ENCODE measurements at regions not wholly inside any gene's neighbourhood (a gene's known extent, or its start where the extent isn't known, plus 50 kb on each side); places are given as distances from the start of the nearest gene placed in this dataset.

- TF ChIP-seq POU2F2 (IDR thresholded peaks at IDR 0.05; ENCODE audit: low read depth, low read length) (no peak), TAF1 (IDR thresholded peaks at IDR 0.05; ENCODE audit: low read depth, low read length) (no peak), SPI1 (IDR thresholded peaks at IDR 0.05; ENCODE audit: low read depth, low read length) (no peak), POLR2A (IDR thresholded peaks at IDR 0.05; ENCODE audit: low read depth, low read length) (no peak), POLR2AphosphoS5 (IDR thresholded peaks at IDR 0.05; ENCODE audit: low read depth, low read length) (no peak), PAX5 (IDR thresholded peaks at IDR 0.05; ENCODE audit: insufficient read depth, low read length, severe bottlenecking) (no peak)
- FAIRE-seq (no peak), DNase-seq (ENCODE audit: insufficient read length, low spot score) (no peak)
These were observed 104.7 kb upstream of the RTL1 start for GRCh38 chr14:101008196-101008595.

GRCh38 chr14:101008631-101009336 lies 105.3 kb upstream of the RTL1 start:
- no peak for FAIRE-seq
- no peak for DNase-seq (ENCODE audit: insufficient read length, low spot score)
- TF ChIP-seq POLR2AphosphoS5 (IDR thresholded peaks at IDR 0.05; ENCODE audit: low read depth, low read length) (no peak), SPI1 (IDR thresholded peaks at IDR 0.05; ENCODE audit: low read depth, low read length) (no peak), TAF1 (IDR thresholded peaks at IDR 0.05; ENCODE audit: low read depth, low read length) (no peak), POLR2A (IDR thresholded peaks at IDR 0.05; ENCODE audit: low read depth, low read length) (no peak), POU2F2 (IDR thresholded peaks at IDR 0.05; ENCODE audit: low read depth, low read length) (no peak), PAX5 (IDR thresholded peaks at IDR 0.05; ENCODE audit: insufficient read depth, low read length, severe bottlenecking) (no peak)

- no peak for FAIRE-seq
- TF ChIP-seq PAX5 (IDR thresholded peaks at IDR 0.05; ENCODE audit: insufficient read depth, low read length, severe bottlenecking) = no peak
- DNase-seq (ENCODE audit: insufficient read length, low spot score) = no peak
These were observed 106.0 kb upstream of the RTL1 start for GRCh38 chr14:101009531-101009930.

- no peak for FAIRE-seq
- no peak for DNase-seq (ENCODE audit: insufficient read length, low spot score)
- no peak for TF ChIP-seq SPI1 (IDR thresholded peaks at IDR 0.05; ENCODE audit: low read depth, low read length)
- no peak for TF ChIP-seq PAX5 (IDR thresholded peaks at IDR 0.05; ENCODE audit: insufficient read depth, low read length, severe bottlenecking)
- no peak for TF ChIP-seq POU2F2 (IDR thresholded peaks at IDR 0.05; ENCODE audit: low read depth, low read length)
- TF ChIP-seq TAF1 (IDR thresholded peaks at IDR 0.05; ENCODE audit: low read depth, low read length) = no peak
- no peak for TF ChIP-seq POLR2A (IDR thresholded peaks at IDR 0.05; ENCODE audit: low read depth, low read length)
- no peak for TF ChIP-seq POLR2AphosphoS5 (IDR thresholded peaks at IDR 0.05; ENCODE audit: low read depth, low read length)
These were observed 106.8 kb upstream of the RTL1 start for GRCh38 chr14:101010293-101010692.

- FAIRE-seq (no peak), DNase-seq (ENCODE audit: insufficient read length, low spot score) (no peak)
- TF ChIP-seq TAF1 (IDR thresholded peaks at IDR 0.05; ENCODE audit: low read depth, low read length) = no peak
- TF ChIP-seq SPI1 (IDR thresholded peaks at IDR 0.05; ENCODE audit: low read depth, low read length) = no peak
- no peak for TF ChIP-seq PAX5 (IDR thresholded peaks at IDR 0.05; ENCODE audit: insufficient read depth, low read length, severe bottlenecking)
- no peak for TF ChIP-seq POLR2A (IDR thresholded peaks at IDR 0.05; ENCODE audit: low read depth, low read length)
- TF ChIP-seq POU2F2 (IDR thresholded peaks at IDR 0.05; ENCODE audit: low read depth, low read length) = no peak
- TF ChIP-seq POLR2AphosphoS5 (IDR thresholded peaks at IDR 0.05; ENCODE audit: low read depth, low read length) = no peak
These were observed 107.3 kb upstream of the RTL1 start for GRCh38 chr14:101010835-101011234.

- TF ChIP-seq TAF1 (IDR thresholded peaks at IDR 0.05; ENCODE audit: low read depth, low read length) (no peak), POLR2A (IDR thresholded peaks at IDR 0.05; ENCODE audit: low read depth, low read length) (no peak), SPI1 (IDR thresholded peaks at IDR 0.05; ENCODE audit: low read depth, low read length) (no peak), PAX5 (IDR thresholded peaks at IDR 0.05; ENCODE audit: insufficient read depth, low read length, severe bottlenecking) (no peak), POLR2AphosphoS5 (IDR thresholded peaks at IDR 0.05; ENCODE audit: low read depth, low read length) (no peak), POU2F2 (IDR thresholded peaks at IDR 0.05; ENCODE audit: low read depth, low read length) (no peak)
- FAIRE-seq (no peak), DNase-seq (ENCODE audit: insufficient read length, low spot score) (no peak)
These were observed 113.7 kb upstream of the RTL1 start for GRCh38 chr14:101017209-101017608.

- DNase-seq (ENCODE audit: insufficient read length, low spot score) (no peak), FAIRE-seq (no peak)
- TF ChIP-seq PAX5 (IDR thresholded peaks at IDR 0.05; ENCODE audit: insufficient read depth, low read length, severe bottlenecking) = no peak
- TF ChIP-seq SPI1 (IDR thresholded peaks at IDR 0.05; ENCODE audit: low read depth, low read length) = no peak
- TF ChIP-seq POLR2A (IDR thresholded peaks at IDR 0.05; ENCODE audit: low read depth, low read length) = no peak
- no peak for TF ChIP-seq POLR2AphosphoS5 (IDR thresholded peaks at IDR 0.05; ENCODE audit: low read depth, low read length)
- TF ChIP-seq POU2F2 (IDR thresholded peaks at IDR 0.05; ENCODE audit: low read depth, low read length) = no peak
- no peak for TF ChIP-seq TAF1 (IDR thresholded peaks at IDR 0.05; ENCODE audit: low read depth, low read length)
These were observed 114.5 kb upstream of the RTL1 start for GRCh38 chr14:101017806-101018560.

GRCh38 chr14:101018561-101019290 lies 115.2 kb upstream of the RTL1 start:
- no peak for FAIRE-seq
- DNase-seq (ENCODE audit: insufficient read length, low spot score) = no peak
- TF ChIP-seq POLR2AphosphoS5 (IDR thresholded peaks at IDR 0.05; ENCODE audit: low read depth, low read length) (no peak), PAX5 (IDR thresholded peaks at IDR 0.05; ENCODE audit: insufficient read depth, low read length, severe bottlenecking) (no peak), POLR2A (IDR thresholded peaks at IDR 0.05; ENCODE audit: low read depth, low read length) (no peak), SPI1 (IDR thresholded peaks at IDR 0.05; ENCODE audit: low read depth, low read length) (no peak)

GRCh38 chr14:101019541-101019940 lies 116.0 kb upstream of the RTL1 start:
- no peak for TF ChIP-seq POU2F2 (IDR thresholded peaks at IDR 0.05; ENCODE audit: low read depth, low read length)
- TF ChIP-seq TAF1 (IDR thresholded peaks at IDR 0.05; ENCODE audit: low read depth, low read length) = no peak
- no peak for TF ChIP-seq PAX5 (IDR thresholded peaks at IDR 0.05; ENCODE audit: insufficient read depth, low read length, severe bottlenecking)
- no peak for TF ChIP-seq SPI1 (IDR thresholded peaks at IDR 0.05; ENCODE audit: low read depth, low read length)
- TF ChIP-seq POLR2A (IDR thresholded peaks at IDR 0.05; ENCODE audit: low read depth, low read length) = no peak
- no peak for TF ChIP-seq POLR2AphosphoS5 (IDR thresholded peaks at IDR 0.05; ENCODE audit: low read depth, low read length)
- FAIRE-seq (no peak), DNase-seq (ENCODE audit: insufficient read length, low spot score) (no peak)
